ENCODE measurements at regions not wholly inside any gene's neighbourhood (a gene's known extent, or its start where the extent isn't known, plus 50 kb on each side); places are given as distances from the start of the nearest gene placed in this dataset.

- no peaks in the 10 kb centered on the region for H3K27me3 ChIP-seq (replicated peaks)
- in situ Hi-C loops (cut with HindIII; ENCODE audit: low pct_ligation_motif_present, low sequenced_read_pairs) = no loop called here
- no peak for DNase-seq
- H3K27ac ChIP-seq = no peak overlapping the region
- no peaks in the 10 kb centered on the region for H3K36me3 ChIP-seq (replicated peaks)
- no peak for TF ChIP-seq CTCF (IDR thresholded peaks at IDR 0.05; ENCODE audit: low read depth, low read length, missing control alignments)
- H3K4me3 ChIP-seq (ENCODE audit: low read depth, low read length) = no peak overlapping the region
Measured at GRCh38 chr5:144857454-144857853, 686.8 kb downstream of the KCTD16 start.

- no peak for DNase-seq
- in situ Hi-C loops (cut with HindIII; ENCODE audit: low pct_ligation_motif_present, low sequenced_read_pairs) = no loop called here
- no peak for TF ChIP-seq CTCF (IDR thresholded peaks at IDR 0.05; ENCODE audit: low read depth, low read length, missing control alignments)
Measured at GRCh38 chr5:144844086-144844485, 673.4 kb downstream of the KCTD16 start.

GRCh38 chr5:144832416-144832815 lies 661.7 kb downstream of the KCTD16 start:
- no peak overlapping the region for H3K27ac ChIP-seq
- in situ Hi-C loops (cut with HindIII; ENCODE audit: low pct_ligation_motif_present, low sequenced_read_pairs) = no loop called here
- H3K27me3 ChIP-seq (replicated peaks) = no peaks in the 10 kb centered on the region
- no peak for DNase-seq
- H3K36me3 ChIP-seq (replicated peaks) = no peaks in the 10 kb centered on the region
- no peak overlapping the region for H3K4me3 ChIP-seq (ENCODE audit: low read depth, low read length)
- no peak for TF ChIP-seq CTCF (IDR thresholded peaks at IDR 0.05; ENCODE audit: low read depth, low read length, missing control alignments)

More at GRCh38 chr5:144844086-144844485, 673.4 kb downstream of the KCTD16 start:
- H3K27ac ChIP-seq = no peak overlapping the region
- H3K36me3 ChIP-seq (replicated peaks) = no peaks in the 10 kb centered on the region
- no peaks in the 10 kb centered on the region for H3K27me3 ChIP-seq (replicated peaks)
- no peak overlapping the region for H3K4me3 ChIP-seq (ENCODE audit: low read depth, low read length)

- TF ChIP-seq CTCF (IDR thresholded peaks at IDR 0.05; ENCODE audit: low read depth, low read length, missing control alignments) = no peak
- Histone ChIP-seq H3K4me3 (ENCODE audit: low read depth, low read length) (no peak overlapping the region), H3K27me3 (replicated peaks) (no peaks in the 10 kb centered on the region), H3K36me3 (replicated peaks) (no peaks in the 10 kb centered on the region), H3K27ac (no peak overlapping the region)
- DNase-seq = no peak
- in situ Hi-C loops (cut with HindIII; ENCODE audit: low pct_ligation_motif_present, low sequenced_read_pairs) = no loop called here
Measured at GRCh38 chr5:144831650-144832049, 661.0 kb downstream of the KCTD16 start.

GRCh38 chr5:144822503-144822902 lies 651.8 kb downstream of the KCTD16 start:
- Histone ChIP-seq H3K27ac (no peak overlapping the region), H3K36me3 (replicated peaks) (no peaks in the 10 kb centered on the region), H3K27me3 (replicated peaks) (no peaks in the 10 kb centered on the region), H3K4me3 (ENCODE audit: low read depth, low read length) (no peak overlapping the region)
- no peak for TF ChIP-seq CTCF (IDR thresholded peaks at IDR 0.05; ENCODE audit: low read depth, low read length, missing control alignments)
- no peak for DNase-seq
- in situ Hi-C loops (cut with HindIII; ENCODE audit: low pct_ligation_motif_present, low sequenced_read_pairs) = no loop called here

- Histone ChIP-seq H3K27ac (no peak overlapping the region), H3K4me3 (ENCODE audit: low read depth, low read length) (no peak overlapping the region), H3K27me3 (replicated peaks) (no peaks in the 10 kb centered on the region), H3K36me3 (replicated peaks) (no peaks in the 10 kb centered on the region)
- no peak for DNase-seq
- TF ChIP-seq CTCF (IDR thresholded peaks at IDR 0.05; ENCODE audit: low read depth, low read length, missing control alignments) = no peak
- in situ Hi-C loops (cut with HindIII; ENCODE audit: low pct_ligation_motif_present, low sequenced_read_pairs) = no loop called here
Measured at GRCh38 chr5:144820278-144820677, 649.6 kb downstream of the KCTD16 start.
